GM19397 (cell line): ENCODE measurements at regions not wholly inside any gene's neighbourhood (a gene's known extent, or its start where the extent isn't known, plus 50 kb on each side); places are given as distances from the start of the nearest gene placed in this dataset.

Experiments
- ATAC-seq: cut with Tn5 transposase; IDR thresholded peaks from one replicate; pipeline ENCODE4 v1.9.1; 2021; ENCODE audit warnings: mild to moderate bottlenecking, moderate library complexity; ENCODE audit not compliant: unreplicated experiment

- no peak for ATAC-seq
These were observed 168.5 kb upstream of the GAS1 start for GRCh38 chr9:87115785-87116184.

- ATAC-seq, result no peak
These were observed 169.2 kb upstream of the GAS1 start for GRCh38 chr9:87116492-87116891.

GRCh38 chr9:87118594-87118993 lies 171.3 kb upstream of the GAS1 start:
- no peak for ATAC-seq

GRCh38 chr9:87119328-87119881 lies 172.1 kb upstream of the GAS1 start:
- ATAC-seq, result no peak

- no peak for ATAC-seq
These were observed 173.3 kb upstream of the GAS1 start for GRCh38 chr9:87120610-87121009.

- ATAC-seq, result no peak
These were observed 175.8 kb upstream of the GAS1 start for GRCh38 chr9:87122947-87123685.

- no peak for ATAC-seq
These were observed 176.5 kb upstream of the GAS1 start for GRCh38 chr9:87123830-87124229.

GRCh38 chr9:87125819-87126218 lies 178.5 kb upstream of the GAS1 start:
- ATAC-seq, result no peak

GRCh38 chr9:87127543-87127942 lies 180.2 kb upstream of the GAS1 start:
- no peak for ATAC-seq

- ATAC-seq, result no peak
These were observed 180.8 kb upstream of the GAS1 start for GRCh38 chr9:87127978-87128614.

GRCh38 chr9:87128844-87129493 lies 181.7 kb upstream of the GAS1 start:
- ATAC-seq, result no peak

- ATAC-seq, result no peak
These were observed 187.8 kb upstream of the GAS1 start for GRCh38 chr9:87135074-87135473.

GRCh38 chr9:87137718-87138117 lies 190.4 kb upstream of the GAS1 start:
- no peak for ATAC-seq

- no peak for ATAC-seq
These were observed 191.1 kb upstream of the GAS1 start for GRCh38 chr9:87138128-87139040.

- no peak for ATAC-seq
These were observed 191.9 kb upstream of the GAS1 start for GRCh38 chr9:87139099-87139730.

- ATAC-seq, result no peak
These were observed 192.8 kb upstream of the GAS1 start for GRCh38 chr9:87140142-87140541.

- ATAC-seq, result no peak
These were observed 193.4 kb upstream of the GAS1 start for GRCh38 chr9:87140605-87141109.

- ATAC-seq, result no peak
These were observed 193.8 kb upstream of the GAS1 start for GRCh38 chr9:87141124-87141523.

GRCh38 chr9:87146933-87147332 lies 199.6 kb upstream of the GAS1 start:
- no peak for ATAC-seq

- no peak for ATAC-seq
These were observed 200.5 kb upstream of the GAS1 start for GRCh38 chr9:87147839-87148238.
